ENCODE measurements at regions not wholly inside any gene's neighbourhood (a gene's known extent, or its start where the extent isn't known, plus 50 kb on each side); places are given as distances from the start of the nearest gene placed in this dataset.

DNA sequence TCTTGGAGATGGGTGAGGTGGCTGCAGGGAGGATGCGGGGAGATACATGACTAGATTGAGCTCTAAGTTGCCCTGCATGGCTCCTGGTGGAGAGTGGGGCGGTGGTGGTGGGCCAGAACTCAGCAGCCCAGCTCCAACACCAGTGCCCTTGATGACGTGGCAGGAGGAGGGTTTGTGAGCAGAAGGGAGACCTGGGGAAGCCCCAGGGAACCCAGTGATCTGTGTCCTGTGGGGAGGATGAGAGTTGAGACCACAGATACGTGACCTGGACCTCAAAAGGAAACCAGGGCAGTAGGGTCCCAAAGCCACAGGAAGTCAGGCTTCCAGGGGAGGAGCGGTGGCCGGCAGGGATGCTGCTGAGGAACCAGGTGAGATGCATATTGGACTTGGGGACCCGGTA is 989.1 kb upstream of the TMEM132C start:
- TF ChIP-seq, protein P1, sequence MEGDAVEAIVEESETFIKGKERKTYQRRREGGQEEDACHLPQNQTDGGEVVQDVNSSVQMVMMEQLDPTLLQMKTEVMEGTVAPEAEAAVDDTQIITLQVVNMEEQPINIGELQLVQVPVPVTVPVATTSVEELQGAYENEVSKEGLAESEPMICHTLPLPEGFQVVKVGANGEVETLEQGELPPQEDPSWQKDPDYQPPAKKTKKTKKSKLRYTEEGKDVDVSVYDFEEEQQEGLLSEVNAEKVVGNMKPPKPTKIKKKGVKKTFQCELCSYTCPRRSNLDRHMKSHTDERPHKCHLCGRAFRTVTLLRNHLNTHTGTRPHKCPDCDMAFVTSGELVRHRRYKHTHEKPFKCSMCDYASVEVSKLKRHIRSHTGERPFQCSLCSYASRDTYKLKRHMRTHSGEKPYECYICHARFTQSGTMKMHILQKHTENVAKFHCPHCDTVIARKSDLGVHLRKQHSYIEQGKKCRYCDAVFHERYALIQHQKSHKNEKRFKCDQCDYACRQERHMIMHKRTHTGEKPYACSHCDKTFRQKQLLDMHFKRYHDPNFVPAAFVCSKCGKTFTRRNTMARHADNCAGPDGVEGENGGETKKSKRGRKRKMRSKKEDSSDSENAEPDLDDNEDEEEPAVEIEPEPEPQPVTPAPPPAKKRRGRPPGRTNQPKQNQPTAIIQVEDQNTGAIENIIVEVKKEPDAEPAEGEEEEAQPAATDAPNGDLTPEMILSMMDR (IDR thresholded peaks at IDR 0.05): no peak
- TF ChIP-seq POLR2A (IDR thresholded peaks at IDR 0.05): no peak

Measured in adrenal gland (tissue), 5 donors.